WERI-Rb-1 (cell line): ENCODE measurements at regions not wholly inside any gene's neighbourhood (a gene's known extent, or its start where the extent isn't known, plus 50 kb on each side); places are given as distances from the start of the nearest gene placed in this dataset.

Experiments
- DNase-seq: peaks from one replicate; pipeline ENCODE4 v3.0.0-alpha.2; 2020
- H3K27ac ChIP-seq: fragments of 250-450 bp; sonication (Bioruptor Pico); 2 replicates; pipeline ENCODE4 v1.5.1; 2020; ENCODE audit warnings: mild to moderate bottlenecking, moderate library complexity
- H3K27me3 ChIP-seq: fragments of 250-450 bp; sonication (Bioruptor Pico); 2 replicates; pipeline ENCODE4 v1.5.1; 2021; ENCODE audit warnings: mild to moderate bottlenecking, low read depth, moderate library complexity; ENCODE audit not compliant: insufficient read depth, severe bottlenecking
- H3K36me3 ChIP-seq: fragments of 250-450 bp; sonication (Bioruptor Pico); 2 replicates; pipeline ENCODE4 v1.5.1; 2020; ENCODE audit warnings: mild to moderate bottlenecking, moderate library complexity
- H3K4me3 ChIP-seq: 2 replicates; pipeline ENCODE4 v1.5.1; 2011; ENCODE audit warnings: low read depth, mild to moderate bottlenecking, control low read depth, low read length
- H3K9me3 ChIP-seq: fragments of 250-450 bp; sonication (Bioruptor Pico); 2 replicates; pipeline ENCODE4 v1.5.1; 2021; ENCODE audit warnings: mild to moderate bottlenecking, moderate library complexity; ENCODE audit not compliant: severe bottlenecking
- TF ChIP-seq, protein P1 (sequence below): IDR thresholded peaks from 2 replicates; pipeline ENCODE4 v1.5.1; 2011; ENCODE audit warnings: low read depth, mild to moderate bottlenecking, control low read depth, inconsistent platforms, low read length

DNA sequence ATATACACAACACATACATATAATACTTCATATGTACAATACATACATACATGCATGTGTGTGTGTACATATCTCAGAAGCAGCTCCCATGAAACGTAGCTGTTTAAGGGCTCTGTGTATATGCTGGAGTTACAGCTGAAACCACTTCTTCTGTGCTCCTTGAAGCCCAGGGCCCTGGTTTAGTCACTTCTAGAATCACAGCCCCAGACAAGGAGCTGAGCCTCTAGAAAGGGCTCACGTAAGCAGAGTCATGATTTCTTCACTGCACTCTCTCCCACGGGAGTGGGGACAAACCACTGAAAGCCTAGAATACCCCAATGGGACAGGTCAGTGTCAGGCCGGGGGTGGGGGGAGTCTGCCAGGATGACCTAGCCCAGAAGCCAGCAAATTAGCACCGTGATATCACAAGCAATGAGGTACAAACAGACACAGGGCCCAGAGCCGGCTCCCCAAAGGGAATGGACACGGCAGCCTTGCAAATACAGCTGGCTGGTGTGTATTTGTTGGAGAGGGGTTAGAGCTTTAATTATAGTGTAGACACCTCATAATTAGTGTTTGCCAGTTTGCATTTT, 90.3 kb downstream of the C1QL2 start:
- Histone ChIP-seq H3K4me3 (no peak overlapping the region), H3K36me3 (no peaks in the 10 kb centered on the region), H3K27ac (no peak overlapping the region), H3K9me3 (peaks cover 4% of the 10 kb centered on the region), H3K27me3 (no peaks in the 10 kb centered on the region)
- no peak for DNase-seq
- TF ChIP-seq, protein P1, sequence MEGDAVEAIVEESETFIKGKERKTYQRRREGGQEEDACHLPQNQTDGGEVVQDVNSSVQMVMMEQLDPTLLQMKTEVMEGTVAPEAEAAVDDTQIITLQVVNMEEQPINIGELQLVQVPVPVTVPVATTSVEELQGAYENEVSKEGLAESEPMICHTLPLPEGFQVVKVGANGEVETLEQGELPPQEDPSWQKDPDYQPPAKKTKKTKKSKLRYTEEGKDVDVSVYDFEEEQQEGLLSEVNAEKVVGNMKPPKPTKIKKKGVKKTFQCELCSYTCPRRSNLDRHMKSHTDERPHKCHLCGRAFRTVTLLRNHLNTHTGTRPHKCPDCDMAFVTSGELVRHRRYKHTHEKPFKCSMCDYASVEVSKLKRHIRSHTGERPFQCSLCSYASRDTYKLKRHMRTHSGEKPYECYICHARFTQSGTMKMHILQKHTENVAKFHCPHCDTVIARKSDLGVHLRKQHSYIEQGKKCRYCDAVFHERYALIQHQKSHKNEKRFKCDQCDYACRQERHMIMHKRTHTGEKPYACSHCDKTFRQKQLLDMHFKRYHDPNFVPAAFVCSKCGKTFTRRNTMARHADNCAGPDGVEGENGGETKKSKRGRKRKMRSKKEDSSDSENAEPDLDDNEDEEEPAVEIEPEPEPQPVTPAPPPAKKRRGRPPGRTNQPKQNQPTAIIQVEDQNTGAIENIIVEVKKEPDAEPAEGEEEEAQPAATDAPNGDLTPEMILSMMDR: no peak

DNA sequence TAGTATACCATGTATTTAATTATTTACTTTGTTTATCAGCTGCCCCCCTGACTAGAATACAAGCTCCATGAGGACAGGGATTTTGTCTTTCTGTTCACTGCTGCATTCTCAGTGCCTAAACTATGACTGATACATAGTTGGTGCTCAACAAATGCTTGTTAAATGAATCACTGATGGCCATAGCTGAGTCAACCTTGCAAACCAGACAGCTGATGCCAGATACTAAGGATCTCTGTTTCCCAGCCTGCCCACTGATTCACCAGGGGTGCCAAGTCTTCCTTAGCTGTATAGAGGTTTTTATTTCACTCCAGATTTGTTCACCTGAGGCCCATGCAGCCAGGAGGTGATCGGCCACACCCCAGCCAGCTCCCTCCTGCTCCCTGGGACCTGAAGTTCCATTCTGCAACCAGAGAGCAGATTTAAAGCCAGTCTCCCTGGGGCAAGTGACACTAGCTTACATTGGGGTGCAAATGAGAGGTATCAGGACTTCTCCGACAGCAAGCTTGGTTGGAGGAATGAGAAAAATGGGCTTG, 92.2 kb downstream of the C1QL2 start:
- H3K27ac ChIP-seq: no peak overlapping the region
- H3K9me3 ChIP-seq: peaks cover 4% of the 10 kb centered on the region
- no peaks in the 10 kb centered on the region for H3K36me3 ChIP-seq
- DNase-seq: no peak
- H3K4me3 ChIP-seq: no peak overlapping the region
- H3K27me3 ChIP-seq: no peaks in the 10 kb centered on the region
- TF ChIP-seq, protein P1: no peak

DNA sequence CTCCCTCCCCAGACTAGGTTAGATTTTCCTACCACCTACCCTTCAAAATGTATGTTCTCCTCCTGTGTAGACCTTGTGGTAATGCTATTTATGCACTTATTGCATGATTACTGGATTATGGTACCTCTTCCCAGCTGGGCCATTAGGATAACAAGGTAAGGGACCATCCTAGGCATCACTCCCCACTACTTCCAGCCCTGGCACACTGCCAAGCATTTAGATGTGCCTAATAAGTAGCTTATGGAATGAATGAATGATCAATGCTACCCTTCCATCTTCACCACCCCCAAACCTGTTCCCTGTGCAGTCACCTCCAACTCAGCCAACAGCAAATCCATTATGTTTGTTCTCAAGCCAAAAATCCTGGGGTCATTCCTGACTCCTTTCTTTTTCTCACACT, 93.4 kb downstream of the C1QL2 start:
- no peaks in the 10 kb centered on the region for H3K36me3 ChIP-seq
- TF ChIP-seq, protein P1: no peak
- no peak overlapping the region for H3K27ac ChIP-seq
- H3K27me3 ChIP-seq: no peaks in the 10 kb centered on the region
- DNase-seq: no peak
- H3K4me3 ChIP-seq: no peak overlapping the region
- H3K9me3 ChIP-seq: peaks cover 4% of the 10 kb centered on the region

DNA sequence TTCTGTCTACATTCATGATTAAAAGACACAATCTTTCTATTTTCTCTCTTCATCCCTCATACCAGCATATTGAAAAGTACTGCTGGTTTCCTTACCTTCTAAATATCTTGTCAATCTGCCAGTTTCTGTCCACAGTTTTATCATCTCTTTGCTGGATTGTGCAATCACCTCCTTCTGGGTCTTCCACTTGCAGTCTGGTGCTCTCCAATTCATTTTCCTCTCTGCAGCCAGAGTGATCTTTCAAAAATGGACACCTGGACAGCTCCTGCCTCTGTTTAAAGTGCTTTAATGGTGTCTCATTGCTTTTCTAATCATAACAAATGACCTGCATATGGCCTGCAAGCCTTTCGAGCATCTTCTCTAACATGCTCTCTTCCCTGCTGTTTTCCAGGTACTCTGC, 94.0 kb downstream of the C1QL2 start:
- Histone ChIP-seq H3K9me3 (peaks cover 4% of the 10 kb centered on the region), H3K27me3 (no peaks in the 10 kb centered on the region), H3K36me3 (no peaks in the 10 kb centered on the region), H3K27ac (no peak overlapping the region), H3K4me3 (no peak overlapping the region)
- TF ChIP-seq, protein P1: no peak
- DNase-seq: no peak

DNA sequence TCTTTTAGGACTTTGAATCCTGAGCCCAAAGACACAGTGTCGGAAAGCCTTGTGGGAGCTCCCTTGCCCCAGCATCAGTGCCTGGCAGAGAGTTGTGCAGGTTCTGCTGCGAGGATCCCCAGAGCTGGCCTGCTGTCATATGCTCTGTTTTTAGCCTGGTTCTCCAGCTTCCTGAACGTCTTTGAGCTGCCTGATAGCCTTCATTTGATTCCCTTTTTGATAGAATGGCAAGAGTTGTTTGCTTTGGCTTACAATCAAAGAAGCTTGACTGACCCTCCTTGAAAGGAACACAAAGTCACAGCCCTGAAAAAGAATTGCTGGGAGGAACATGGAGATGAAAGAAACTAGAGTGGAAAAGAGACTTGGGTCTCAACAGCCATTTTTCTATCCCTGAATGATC, 95.4 kb downstream of the C1QL2 start:
- H3K4me3 ChIP-seq: no peak overlapping the region
- no peak overlapping the region for H3K27ac ChIP-seq
- DNase-seq: no peak
- peaks cover 4% of the 10 kb centered on the region for H3K9me3 ChIP-seq
- no peaks in the 10 kb centered on the region for H3K27me3 ChIP-seq
- no peaks in the 10 kb centered on the region for H3K36me3 ChIP-seq
- TF ChIP-seq, protein P1: no peak

DNA sequence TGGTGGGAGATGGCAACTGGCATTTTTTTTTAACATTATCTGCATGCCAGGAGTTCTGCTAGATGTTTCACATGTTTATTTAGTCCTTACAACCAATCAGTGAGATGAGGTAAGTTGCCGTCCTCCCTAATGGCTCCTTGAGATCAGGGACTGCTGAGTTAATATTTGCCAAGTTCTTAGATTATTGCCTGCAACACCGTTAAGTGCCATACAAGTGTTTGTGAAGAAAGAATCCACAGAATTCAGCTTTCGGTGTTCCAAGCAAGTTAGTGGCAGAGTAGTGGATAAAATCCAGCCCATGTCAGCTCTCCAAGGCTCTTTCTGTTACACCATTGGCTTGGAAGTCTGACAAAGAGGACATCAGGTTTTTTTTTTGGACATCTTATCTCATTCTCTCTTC, 95.9 kb downstream of the C1QL2 start:
- no peak overlapping the region for H3K27ac ChIP-seq
- no peak for DNase-seq
- peaks cover 4% of the 10 kb centered on the region for H3K9me3 ChIP-seq
- TF ChIP-seq, protein P1: no peak
- H3K4me3 ChIP-seq: no peak overlapping the region
- no peaks in the 10 kb centered on the region for H3K36me3 ChIP-seq
- no peaks in the 10 kb centered on the region for H3K27me3 ChIP-seq
